CD4-positive, alpha-beta T cell (primary cell): ENCODE measurements at regions not wholly inside any gene's neighbourhood (a gene's known extent, or its start where the extent isn't known, plus 50 kb on each side); places are given as distances from the start of the nearest gene placed in this dataset.

Source experiments
- ATAC-seq: fragments of 200-7000 bp; cut with Tn5 transposase; one replicate; pipeline ENCODE4 v1.10.0; 2022; ENCODE audit warnings: mild to moderate bottlenecking; ENCODE audit not compliant: poor library complexity
- CTCF ChIA-PET: fragments of 350-600 bp; sonication (Branson Sonifier 250); formaldehyde crosslinking; loops from one replicate; lab custom pipeline; 2021; ENCODE audit warnings: antibody characterized with exemption, inconsistent platforms; lab: Charles Lee
- POLR2A ChIA-PET: fragments of 350-600 bp; sonication (Branson Sonifier 250); formaldehyde crosslinking; loops from one replicate; lab custom pipeline; 2021; ENCODE audit warnings: antibody characterized with exemption, inconsistent platforms; lab: Charles Lee
- DNase-seq, 14 experiments: peaks; one replicate each; pipeline ENCODE4 v3.0.0-alpha.2; 2013 to 2020; ENCODE audit warnings: mixed read lengths in 2 of 14
- H3K27ac ChIP-seq, 2 donors: one replicate each; pipeline versions ENCODE4 v1.5.1 to v1.7.0; 2013; ENCODE audit warnings: low read length in 2 of 2, low read depth in 1 of 2, mild to moderate bottlenecking in 1 of 2
- H3K27me3 ChIP-seq, 2 experiments: 1 replicate in 1 of 2; 2 replicates in 1 of 2; pipeline versions ENCODE4 v1.6.1 to v1.7.0; 2013; ENCODE audit warnings: low read length in 2 of 2, control low read depth in 1 of 2, mild to moderate bottlenecking in 1 of 2, moderate library complexity in 1 of 2; ENCODE audit not compliant: insufficient read depth in 2 of 2, control insufficient read depth in 1 of 2
- H3K36me3 ChIP-seq: one replicate; pipeline ENCODE4 v1.6.1; 2013; ENCODE audit warnings: low read length, control low read depth; ENCODE audit not compliant: insufficient read depth
- H3K4me1 ChIP-seq: one replicate; pipeline ENCODE4 v1.6.1; 2013; ENCODE audit warnings: low read length, control low read depth; ENCODE audit not compliant: insufficient read depth
- H3K4me3 ChIP-seq: one replicate; pipeline ENCODE4 v1.5.1; 2013; ENCODE audit warnings: mild to moderate bottlenecking, low read length, moderate library complexity
- H3K9me3 ChIP-seq, 2 experiments: 1 replicate in 1 of 2; 2 replicates in 1 of 2; pipeline versions ENCODE4 v1.6.1 to v1.7.0; 2013; ENCODE audit warnings: low read length in 2 of 2, mild to moderate bottlenecking in 2 of 2, control low read depth in 1 of 2, moderate library complexity in 1 of 2; ENCODE audit not compliant: control insufficient read depth in 1 of 2, insufficient read depth in 1 of 2
- H3K27ac Mint-ChIP-seq: one replicate; pipeline ENCODE4 v1.8.0; 2020; ENCODE audit warnings: mixed read lengths
- H3K27me3 Mint-ChIP-seq: one replicate; pipeline ENCODE4 v1.8.0; 2021; ENCODE audit warnings: mixed read lengths
- H3K36me3 Mint-ChIP-seq: one replicate; pipeline ENCODE4 v1.8.0; 2021; ENCODE audit warnings: low read depth, mixed read lengths
- H3K4me1 Mint-ChIP-seq: one replicate; pipeline ENCODE4 v1.8.0; 2021; ENCODE audit warnings: low read depth, mixed read lengths
- H3K4me3 Mint-ChIP-seq: one replicate; pipeline ENCODE4 v1.8.0; 2020; ENCODE audit warnings: mild to moderate bottlenecking, mixed read lengths
- H3K9me3 Mint-ChIP-seq: one replicate; pipeline ENCODE4 v1.8.0; 2020; ENCODE audit warnings: mixed read lengths
- intact Hi-C, 2 experiments: fragments of 100-400 bp; cut with DNase I in 1 of 2; cut with micrococcal nuclease in 1 of 2; formaldehyde crosslinking; loops; one replicate each; pipeline versions ENCODE4 v1.15.1 to v1.9.0; 2023 to 2025; cut with DNase I, micrococcal nuclease
- TF ChIP-seq, protein P1 (sequence below): fragments of 200-600 bp; IDR thresholded peaks from one replicate; pipeline ENCODE4 v1.8.0; 2022; ENCODE audit warnings: antibody characterized with exemption, mild to moderate bottlenecking

GRCh38 chr14:65824978-65825299, 412.4 kb downstream of the FUT8 start:
- peaks cover 3% of the 10 kb centered on the region for H3K4me1 ChIP-seq
- TF ChIP-seq, protein P1, sequence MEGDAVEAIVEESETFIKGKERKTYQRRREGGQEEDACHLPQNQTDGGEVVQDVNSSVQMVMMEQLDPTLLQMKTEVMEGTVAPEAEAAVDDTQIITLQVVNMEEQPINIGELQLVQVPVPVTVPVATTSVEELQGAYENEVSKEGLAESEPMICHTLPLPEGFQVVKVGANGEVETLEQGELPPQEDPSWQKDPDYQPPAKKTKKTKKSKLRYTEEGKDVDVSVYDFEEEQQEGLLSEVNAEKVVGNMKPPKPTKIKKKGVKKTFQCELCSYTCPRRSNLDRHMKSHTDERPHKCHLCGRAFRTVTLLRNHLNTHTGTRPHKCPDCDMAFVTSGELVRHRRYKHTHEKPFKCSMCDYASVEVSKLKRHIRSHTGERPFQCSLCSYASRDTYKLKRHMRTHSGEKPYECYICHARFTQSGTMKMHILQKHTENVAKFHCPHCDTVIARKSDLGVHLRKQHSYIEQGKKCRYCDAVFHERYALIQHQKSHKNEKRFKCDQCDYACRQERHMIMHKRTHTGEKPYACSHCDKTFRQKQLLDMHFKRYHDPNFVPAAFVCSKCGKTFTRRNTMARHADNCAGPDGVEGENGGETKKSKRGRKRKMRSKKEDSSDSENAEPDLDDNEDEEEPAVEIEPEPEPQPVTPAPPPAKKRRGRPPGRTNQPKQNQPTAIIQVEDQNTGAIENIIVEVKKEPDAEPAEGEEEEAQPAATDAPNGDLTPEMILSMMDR = peak; percentile 46
- no peaks in the 10 kb centered on the region for H3K9me3 ChIP-seq
- intact Hi-C loops = loop anchor here (2.0 to 10.0 kb wide), 6 partner anchors 408 to 840 kb away; partner anchors contain the start of gene FNTB (in 1 of the 2)
- Mint-ChIP-seq H3K9me3 (no peaks in the 10 kb centered on the region), H3K4me3 (no peak overlapping the region), H3K4me1 (peaks cover 18% of the 10 kb centered on the region), H3K36me3 (no peaks in the 10 kb centered on the region), H3K27me3 (no peaks in the 10 kb centered on the region), H3K27ac (no peak overlapping the region)
- no peaks in the 10 kb centered on the region for H3K36me3 ChIP-seq
- POLR2A ChIA-PET = interaction anchor here (0.7 to 2.3 kb wide), 10 partner anchors 9 to 414 kb away, joined by 3 to 27 read pairs (median 4); no protein-coding TSS in a partner anchor
- ATAC-seq (no peak), DNase-seq (no peak)
- CTCF ChIA-PET = interaction anchor here (0.6 to 3.2 kb wide), 32 partner anchors 9 to 824 kb away, joined by 3 to 44 read pairs (median 6); partner anchors contain the start of gene FUT8
- no peaks in the 10 kb centered on the region for H3K27me3 ChIP-seq
- H3K4me3 ChIP-seq = no peak overlapping the region
- H3K27ac ChIP-seq = no peak overlapping the region

GRCh38 chr14:65826946-65827345, 414.4 kb downstream of the FUT8 start:
- Histone ChIP-seq H3K36me3 (no peaks in the 10 kb centered on the region), H3K9me3 (no peaks in the 10 kb centered on the region), H3K27ac (no peak overlapping the region), H3K27me3 (no peaks in the 10 kb centered on the region), H3K4me3 (no peak overlapping the region), H3K4me1 (peaks cover 3% of the 10 kb centered on the region)
- Mint-ChIP-seq H3K36me3 (no peaks in the 10 kb centered on the region), H3K27me3 (no peaks in the 10 kb centered on the region), H3K27ac (no peak overlapping the region), H3K4me1 (peaks cover 20% of the 10 kb centered on the region), H3K4me3 (no peak overlapping the region), H3K9me3 (no peaks in the 10 kb centered on the region)
- intact Hi-C loops = loop anchor here in 1 of 2 experiments (10.0 kb wide), 2 partner anchors 532 to 842 kb away; partner anchors contain the start of gene FNTB
- ChIA-PET POLR2A (interaction anchor here (3.3 kb wide), 1 partner anchor 20 kb away, joined by 16 read pairs; no protein-coding TSS in a partner anchor), CTCF (no interaction called here)
- ATAC-seq = no peak
- no peak for DNase-seq
- TF ChIP-seq, protein P1 = no peak

- peaks cover 3% of the 10 kb centered on the region for H3K4me1 ChIP-seq
- H3K27me3 ChIP-seq = no peaks in the 10 kb centered on the region
- ChIA-PET POLR2A (interaction anchor here (3.3 kb wide), 1 partner anchor 19 kb away, joined by 16 read pairs; no protein-coding TSS in a partner anchor), CTCF (no interaction called here)
- no peaks in the 10 kb centered on the region for H3K27me3 Mint-ChIP-seq
- no peak overlapping the region for H3K27ac ChIP-seq
- H3K9me3 ChIP-seq = no peaks in the 10 kb centered on the region
- H3K4me3 Mint-ChIP-seq = no peak overlapping the region
- no peak for ATAC-seq
- H3K27ac Mint-ChIP-seq = no peak overlapping the region
- intact Hi-C loops = loop anchor here in 1 of 2 experiments (10.0 kb wide), 2 partner anchors 533 to 843 kb away; partner anchors contain the start of gene FNTB
- H3K4me1 Mint-ChIP-seq = peaks cover 22% of the 10 kb centered on the region
- H3K9me3 Mint-ChIP-seq = no peaks in the 10 kb centered on the region
- H3K36me3 ChIP-seq = no peaks in the 10 kb centered on the region
- no peak overlapping the region for H3K4me3 ChIP-seq
- DNase-seq = no peak
- TF ChIP-seq, protein P1 = no peak
- no peaks in the 10 kb centered on the region for H3K36me3 Mint-ChIP-seq
Observed at GRCh38 chr14:65827520-65827919, 415.0 kb downstream of the FUT8 start.
